T-helper 2 cell (primary cell): ENCODE measurements at regions not wholly inside any gene's neighbourhood (a gene's known extent, or its start where the extent isn't known, plus 50 kb on each side); places are given as distances from the start of the nearest gene placed in this dataset.

ENCODE experiments used
- DNase-seq, 5 experiments: peaks; one replicate each; pipeline versions ENCODE4 v3.0.0 to v3.0.0-alpha.2; 2012 to 2022

- DNase-seq = no peak
Measured at GRCh38 chr2:103960129-103960513, 893.8 kb upstream of the POU3F3 start.

- DNase-seq = no peak
Measured at GRCh38 chr2:103960951-103961350, 893.0 kb upstream of the POU3F3 start.

- DNase-seq = no peak
Measured at GRCh38 chr2:103961862-103962261, 892.1 kb upstream of the POU3F3 start.

GRCh38 chr2:103962670-103963069 lies 891.2 kb upstream of the POU3F3 start:
- no peak for DNase-seq

GRCh38 chr2:103963146-103963725 lies 890.7 kb upstream of the POU3F3 start:
- DNase-seq = no peak

GRCh38 chr2:103977241-103977640 lies 876.7 kb upstream of the POU3F3 start:
- no peak for DNase-seq

GRCh38 chr2:103977668-103978067 lies 876.2 kb upstream of the POU3F3 start:
- no peak for DNase-seq

GRCh38 chr2:103980401-103980800 lies 873.5 kb upstream of the POU3F3 start:
- DNase-seq = no peak

- DNase-seq = no peak
Measured at GRCh38 chr2:103982691-103983090, 871.2 kb upstream of the POU3F3 start.

- no peak for DNase-seq
Measured at GRCh38 chr2:103986001-103986400, 867.9 kb upstream of the POU3F3 start.

GRCh38 chr2:103991591-103991990 lies 862.3 kb upstream of the POU3F3 start:
- no peak for DNase-seq

- DNase-seq = no peak
Measured at GRCh38 chr2:104004821-104005220, 849.1 kb upstream of the POU3F3 start.

- DNase-seq = no peak
Measured at GRCh38 chr2:104016801-104017200, 837.1 kb upstream of the POU3F3 start.

GRCh38 chr2:104023306-104023705 lies 830.6 kb upstream of the POU3F3 start:
- no peak for DNase-seq

GRCh38 chr2:104023765-104024164 lies 830.1 kb upstream of the POU3F3 start:
- no peak for DNase-seq

- DNase-seq = no peak
Measured at GRCh38 chr2:104025295-104025694, 828.6 kb upstream of the POU3F3 start.

GRCh38 chr2:104026725-104027124 lies 827.2 kb upstream of the POU3F3 start:
- no peak for DNase-seq

GRCh38 chr2:104027321-104027720 lies 826.6 kb upstream of the POU3F3 start:
- no peak for DNase-seq

- DNase-seq = no peak
Measured at GRCh38 chr2:104028061-104028460, 825.9 kb upstream of the POU3F3 start.

- DNase-seq = no peak
Measured at GRCh38 chr2:104033399-104033798, 820.5 kb upstream of the POU3F3 start.

GRCh38 chr2:104040771-104041170 lies 813.1 kb upstream of the POU3F3 start:
- DNase-seq = no peak

- DNase-seq = no peak
Measured at GRCh38 chr2:104041351-104041750, 812.6 kb upstream of the POU3F3 start.

- DNase-seq = no peak
Measured at GRCh38 chr2:104043864-104044263, 810.1 kb upstream of the POU3F3 start.

- DNase-seq = no peak
Measured at GRCh38 chr2:104045071-104045470, 808.8 kb upstream of the POU3F3 start.

- no peak for DNase-seq
Measured at GRCh38 chr2:104046466-104046865, 807.4 kb upstream of the POU3F3 start.

- DNase-seq = no peak
Measured at GRCh38 chr2:104047516-104047915, 806.4 kb upstream of the POU3F3 start.
